ENCODE measurements at regions not wholly inside any gene's neighbourhood (a gene's known extent, or its start where the extent isn't known, plus 50 kb on each side); places are given as distances from the start of the nearest gene placed in this dataset.

GRCh38 chr13:39263531-39263930 lies 225.3 kb downstream of the NHLRC3 start:
- TF ChIP-seq CTCF (IDR thresholded peaks at IDR 0.05) (no peak), POLR2A (IDR thresholded peaks at IDR 0.05) (no peak)
